OCI-LY7 (cell line): ENCODE measurements at regions not wholly inside any gene's neighbourhood (a gene's known extent, or its start where the extent isn't known, plus 50 kb on each side); places are given as distances from the start of the nearest gene placed in this dataset.

Experiments used
- BruUV-seq: library from RNA; stranded (reverse); fragments of 400-500 nt; replicated peaks from 2 replicates; lab custom pipeline; 2021; lab: Mats Ljungman, UMichigan
- CTCF ChIA-PET: fragments of 300-600 bp; sonication (Branson Sonifier 250); formaldehyde crosslinking; loops from one replicate; lab custom pipeline; 2022; ENCODE audit warnings: antibody characterized with exemption; ENCODE audit not compliant: unreplicated experiment; lab: Charles Lee
- POLR2A ChIA-PET: fragments of 300-600 bp; sonication (Branson Sonifier 250); formaldehyde crosslinking; loops from one replicate; lab custom pipeline; 2022; ENCODE audit warnings: antibody characterized with exemption; lab: Charles Lee
- DNase-seq: peaks from one replicate; pipeline ENCODE4 v3.0.0-alpha.2; 2015; ENCODE audit warnings: low spot score
- H2AFZ ChIP-seq: fragments of 200-600 bp; sonication (generic), shearing (Covaris generic); 2 replicates; pipeline ENCODE4 v1.6.1; 2014; ENCODE audit warnings: mild to moderate bottlenecking, antibody characterized with exemption, low read length, moderate library complexity
- H3K27ac ChIP-seq: fragments of 200-600 bp; sonication (generic); 2 replicates; pipeline ENCODE4 v1.5.1; 2014; ENCODE audit warnings: mixed run types, low read depth, mild to moderate bottlenecking, moderate library complexity, low read length, inconsistent platforms; ENCODE audit not compliant: poor library complexity, severe bottlenecking
- H3K36me3 ChIP-seq: fragments of 200-600 bp; sonication (generic); 2 replicates; pipeline ENCODE4 v1.6.1; 2014; ENCODE audit warnings: mild to moderate bottlenecking, antibody characterized with exemption, low read length, moderate library complexity, mixed read lengths; ENCODE audit not compliant: insufficient read depth
- H3K4me1 ChIP-seq: fragments of 200-600 bp; sonication (generic); 2 replicates; pipeline ENCODE4 v1.5.1; 2014; ENCODE audit warnings: mild to moderate bottlenecking, low read length; ENCODE audit not compliant: insufficient read depth, poor library complexity, severe bottlenecking
- H3K4me2 ChIP-seq: fragments of 200-600 bp; sonication (generic); 2 replicates; pipeline ENCODE4 v1.6.1; 2014; ENCODE audit warnings: mild to moderate bottlenecking, low read length
- H3K4me3 ChIP-seq: fragments of 200-600 bp; sonication (generic); 2 replicates; pipeline ENCODE4 v1.5.1; 2014; ENCODE audit warnings: mild to moderate bottlenecking, low read depth, low read length; ENCODE audit not compliant: poor library complexity, severe bottlenecking
- H3K79me2 ChIP-seq: fragments of 200-600 bp; sonication (generic); 2 replicates; pipeline ENCODE4 v1.6.1; 2016; ENCODE audit warnings: low read depth, mild to moderate bottlenecking, low read length, moderate library complexity, mixed read lengths; ENCODE audit not compliant: insufficient read depth
- H3K9me2 ChIP-seq: fragments of 200-600 bp; sonication (generic); 2 replicates; pipeline ENCODE4 v1.6.1; 2016; ENCODE audit warnings: mild to moderate bottlenecking, low read length, mixed read lengths; ENCODE audit not compliant: insufficient read depth
- H3K9me3 ChIP-seq: fragments of 200-600 bp; sonication (generic); 2 replicates; pipeline ENCODE4 v1.6.1; 2014; ENCODE audit warnings: mild to moderate bottlenecking, mixed run types, low read length, mixed read lengths
- H4K20me1 ChIP-seq: fragments of 200-600 bp; sonication (generic); 2 replicates; pipeline ENCODE4 v1.6.1; 2014; ENCODE audit warnings: mild to moderate bottlenecking, antibody characterized with exemption, low read length, moderate library complexity, mixed read lengths; ENCODE audit not compliant: insufficient read depth
- CTCF ChIP-seq: fragments of 200-600 bp; sonication (generic); conservative IDR thresholded peaks from 2 replicates; pipeline ENCODE4 v1.5.1; 2014; ENCODE audit warnings: mild to moderate bottlenecking, antibody characterized with exemption, low read length, moderate library complexity, mixed read lengths
- EZH2phosphoT487 ChIP-seq: fragments of 200-600 bp; sonication (generic); IDR thresholded peaks from 2 replicates; pipeline ENCODE4 v1.6.1; 2018; ENCODE audit warnings: low read depth, borderline replicate concordance, mild to moderate bottlenecking, mixed run types, antibody characterized with exemption, low read length, moderate library complexity, mixed read lengths
- intact Hi-C: fragments of 100-400 bp; cut with micrococcal nuclease; formaldehyde crosslinking; loops from one replicate; pipeline ENCODE4 v1.10.0; 2022; ENCODE audit not compliant: unreplicated experiment

DNA sequence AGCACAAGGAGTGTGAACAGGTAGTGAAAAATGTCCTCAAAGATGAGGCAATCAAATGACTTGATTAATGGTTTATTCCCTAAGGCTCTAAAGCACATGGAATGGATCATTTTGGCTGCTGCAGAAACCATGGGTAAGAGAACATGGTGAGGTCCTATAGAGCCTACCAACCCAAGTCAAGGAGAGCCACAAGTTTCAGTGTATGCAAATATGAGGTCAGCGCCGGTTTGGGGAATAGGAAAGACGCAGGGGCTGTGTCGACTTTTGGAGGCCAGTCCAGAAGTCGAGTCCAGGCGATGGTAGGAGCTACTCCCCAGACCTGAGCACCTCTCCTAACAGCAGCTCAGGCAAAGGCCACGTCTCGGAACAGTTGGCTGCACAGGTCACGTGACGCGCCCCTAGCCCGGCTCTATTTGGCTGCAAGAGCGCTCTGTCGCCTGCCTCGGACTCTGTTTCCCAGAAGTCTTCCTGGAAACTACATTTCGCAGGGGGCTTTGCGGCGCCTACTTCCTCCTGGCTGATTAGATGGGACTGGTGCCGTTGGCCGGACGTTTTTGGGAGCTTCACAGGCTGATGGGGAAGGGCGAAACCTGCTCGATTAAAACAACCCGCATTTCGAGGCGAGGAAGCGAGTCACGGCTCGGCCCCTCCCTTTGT, 74.4 kb upstream of the CHD6 start:
- ChIA-PET POLR2A (interaction anchor here (0.6 to 1.6 kb wide), 10 partner anchors 20 to 1380 kb away, joined by 3 to 6 read pairs (median 3); partner anchors contain the start of gene CHD6), CTCF (interaction anchor here (1.1 to 1.5 kb wide), 2 partner anchors 74 to 211 kb away, joined by 3 read pairs; partner anchors contain the start of gene CHD6)
- BruUV-seq, result TSS peak; percentile 76
- Histone ChIP-seq H4K20me1 (no peaks in the 10 kb centered on the region), H3K79me2 (no peaks in the 10 kb centered on the region), H3K36me3 (no peaks in the 10 kb centered on the region), H3K9me3 (no peaks in the 10 kb centered on the region), H3K27ac (peak overlapping the region; percentile 92), H3K9me2 (no peaks in the 10 kb centered on the region), H3K4me2 (peak overlapping the region; percentile 78), H2AFZ (peak overlapping the region; percentile 95), H3K4me1 (peaks cover 16% of the 10 kb centered on the region), H3K4me3 (peak overlapping the region; percentile 79)
- no peak for TF ChIP-seq CTCF
- no peak for TF ChIP-seq EZH2phosphoT487
- DNase-seq, result peak; percentile 93
- intact Hi-C loops, result loop anchor here (2.0 to 5.0 kb wide), 4 partner anchors 74 to 1765 kb away; partner anchors contain the start of genes CHD6, PLCG1 and SRSF6

DNA sequence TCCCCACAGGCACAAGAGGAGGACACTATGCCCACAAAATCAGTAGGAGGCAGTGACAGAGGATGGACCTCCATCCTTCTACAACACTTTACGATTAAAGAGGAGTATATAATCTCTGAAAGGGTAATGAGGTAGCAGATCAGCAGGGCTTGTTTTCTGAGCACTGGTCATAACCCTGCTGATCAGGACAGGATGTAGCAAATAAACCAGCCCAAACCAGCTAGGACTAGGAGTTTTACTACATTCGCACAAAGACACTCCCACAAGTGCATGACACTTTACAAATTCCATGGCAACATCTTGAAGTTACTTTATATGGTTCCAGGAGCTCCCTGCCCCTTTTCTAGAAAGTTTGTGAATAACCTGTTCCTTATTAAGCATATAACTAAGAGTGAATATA, 73.3 kb upstream of the CHD6 start:
- Histone ChIP-seq H3K4me3 (no peak overlapping the region), H3K4me1 (peaks cover 16% of the 10 kb centered on the region), H3K4me2 (no peak overlapping the region), H3K79me2 (no peaks in the 10 kb centered on the region), H2AFZ (peak overlapping the region; percentile 95; the same call in 1 of the 2 replicates), H3K27ac (no peak overlapping the region), H3K9me2 (no peaks in the 10 kb centered on the region), H3K9me3 (no peaks in the 10 kb centered on the region), H4K20me1 (no peaks in the 10 kb centered on the region), H3K36me3 (no peaks in the 10 kb centered on the region)
- no peak for TF ChIP-seq EZH2phosphoT487
- TF ChIP-seq CTCF, result no peak
- BruUV-seq, result no TSS peak
- CTCF ChIA-PET, result no interaction called here
- intact Hi-C loops, result loop anchor here (5.0 kb wide), 3 partner anchors 124 to 1766 kb away; partner anchors contain the start of genes PLCG1 and SRSF6
- POLR2A ChIA-PET, result interaction anchor here (1.4 to 1.5 kb wide), 2 partner anchors 72 to 200 kb away, joined by 3 read pairs; no protein-coding TSS in a partner anchor
- DNase-seq, result no peak

GRCh38 chr20:41690702-41691101, 72.5 kb upstream of the CHD6 start:
- Histone ChIP-seq H3K4me2 (no peak overlapping the region), H3K4me1 (peaks cover 16% of the 10 kb centered on the region), H3K79me2 (no peaks in the 10 kb centered on the region), H2AFZ (0 out of 2 replicates have a peak overlapping the region, but pooled peaks have one; percentile 95), H4K20me1 (no peaks in the 10 kb centered on the region), H3K27ac (no peak overlapping the region), H3K9me2 (no peaks in the 10 kb centered on the region), H3K36me3 (no peaks in the 10 kb centered on the region), H3K4me3 (no peak overlapping the region), H3K9me3 (no peaks in the 10 kb centered on the region)
- intact Hi-C loops, result loop anchor here (5.0 kb wide), 3 partner anchors 123 to 1767 kb away; partner anchors contain the start of genes PLCG1 and SRSF6
- POLR2A ChIA-PET, result no interaction called here
- no TSS peak for BruUV-seq
- TF ChIP-seq CTCF (no peak), EZH2phosphoT487 (no peak)
- DNase-seq, result no peak
- CTCF ChIA-PET, result no interaction called here
